ENCODE measurements at regions not wholly inside any gene's neighbourhood (a gene's known extent, or its start where the extent isn't known, plus 50 kb on each side); places are given as distances from the start of the nearest gene placed in this dataset.

- TF ChIP-seq, protein P1, sequence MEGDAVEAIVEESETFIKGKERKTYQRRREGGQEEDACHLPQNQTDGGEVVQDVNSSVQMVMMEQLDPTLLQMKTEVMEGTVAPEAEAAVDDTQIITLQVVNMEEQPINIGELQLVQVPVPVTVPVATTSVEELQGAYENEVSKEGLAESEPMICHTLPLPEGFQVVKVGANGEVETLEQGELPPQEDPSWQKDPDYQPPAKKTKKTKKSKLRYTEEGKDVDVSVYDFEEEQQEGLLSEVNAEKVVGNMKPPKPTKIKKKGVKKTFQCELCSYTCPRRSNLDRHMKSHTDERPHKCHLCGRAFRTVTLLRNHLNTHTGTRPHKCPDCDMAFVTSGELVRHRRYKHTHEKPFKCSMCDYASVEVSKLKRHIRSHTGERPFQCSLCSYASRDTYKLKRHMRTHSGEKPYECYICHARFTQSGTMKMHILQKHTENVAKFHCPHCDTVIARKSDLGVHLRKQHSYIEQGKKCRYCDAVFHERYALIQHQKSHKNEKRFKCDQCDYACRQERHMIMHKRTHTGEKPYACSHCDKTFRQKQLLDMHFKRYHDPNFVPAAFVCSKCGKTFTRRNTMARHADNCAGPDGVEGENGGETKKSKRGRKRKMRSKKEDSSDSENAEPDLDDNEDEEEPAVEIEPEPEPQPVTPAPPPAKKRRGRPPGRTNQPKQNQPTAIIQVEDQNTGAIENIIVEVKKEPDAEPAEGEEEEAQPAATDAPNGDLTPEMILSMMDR (conservative IDR thresholded peaks at IDR 0.05) = no peak
- TF ChIP-seq ZFX (IDR thresholded peaks at IDR 0.05) = no peak
Observed at GRCh38 chr2:41919135-41919534, 128.7 kb upstream of the PKDCC start.
